ENCODE measurements at regions not wholly inside any gene's neighbourhood (a gene's known extent, or its start where the extent isn't known, plus 50 kb on each side); places are given as distances from the start of the nearest gene placed in this dataset.
"Not testable (repeated sequence)": the region's sequence is repeated elsewhere in the genome, so short reads cannot be mapped to it uniquely, and the experiment has no call there.

DNA sequence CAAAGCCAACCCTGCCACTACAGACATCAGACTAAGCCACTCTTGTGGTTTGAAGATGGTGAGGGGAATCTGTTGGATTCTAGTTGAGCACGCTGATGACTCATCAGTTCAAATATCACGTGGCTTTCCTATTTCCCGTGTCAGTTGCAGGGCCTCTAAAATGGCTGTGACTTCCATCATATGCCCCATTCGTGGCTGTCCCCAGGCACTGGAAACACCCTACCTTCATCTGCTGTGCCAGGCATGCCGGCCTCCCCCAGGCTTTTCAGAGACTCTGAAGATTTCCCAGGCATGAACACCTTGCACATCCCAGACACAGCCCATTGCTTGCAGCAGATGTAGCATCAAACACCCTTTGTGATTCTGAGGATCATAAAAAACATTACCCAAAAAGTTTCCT, 659.9 kb downstream of the UQCRFS1 start:
- DNase-seq: no peak

GRCh38 chr19:28549680-28550277, 663.2 kb downstream of the UQCRFS1 start:
- no peak for DNase-seq

GRCh38 chr19:28546148-28546685, 666.7 kb downstream of the UQCRFS1 start:
- DNase-seq: no peak

GRCh38 chr19:28545397-28545796, 667.6 kb downstream of the UQCRFS1 start:
- not testable (repeated sequence) for DNase-seq

DNA sequence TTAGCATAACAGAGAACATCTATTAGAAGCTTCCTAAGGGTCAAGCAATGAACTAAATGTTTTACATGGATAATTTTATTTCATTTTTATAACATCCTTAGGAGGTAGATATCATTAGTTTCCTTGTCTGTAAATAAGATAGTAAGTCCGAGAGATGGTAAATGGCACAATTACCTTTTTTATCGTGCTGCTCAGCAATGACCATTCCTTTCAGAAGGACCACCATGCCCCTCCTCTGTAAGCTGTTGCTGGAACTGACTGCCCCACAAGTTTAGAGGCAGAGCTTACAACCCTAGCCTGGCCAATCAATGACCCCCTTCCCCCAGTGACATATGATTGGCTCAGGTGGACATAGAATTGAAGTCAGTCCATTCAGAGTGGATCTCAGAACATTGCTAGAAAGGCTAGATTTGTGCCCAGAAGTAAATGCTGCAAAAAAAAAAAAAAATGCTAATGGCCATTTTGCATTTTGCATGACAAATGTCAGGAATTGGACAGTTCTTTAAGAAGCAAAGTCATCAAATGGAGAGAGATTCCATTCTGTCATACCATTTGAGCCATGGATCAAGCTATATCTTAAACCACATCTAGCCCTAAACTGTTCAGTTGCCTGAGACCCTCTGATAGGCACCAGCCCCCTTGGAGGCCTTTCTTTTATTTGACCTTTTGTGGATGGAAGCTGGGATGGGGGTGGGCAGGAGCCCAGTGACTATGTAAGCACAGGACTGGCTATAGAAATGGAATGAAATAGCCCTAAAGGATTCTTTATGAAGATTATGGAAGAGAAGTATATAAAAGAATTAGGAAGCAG, 668.3 kb downstream of the UQCRFS1 start:
- DNase-seq: no peak

GRCh38 chr19:28543244-28543776, 669.6 kb downstream of the UQCRFS1 start:
- no peak for DNase-seq

DNA sequence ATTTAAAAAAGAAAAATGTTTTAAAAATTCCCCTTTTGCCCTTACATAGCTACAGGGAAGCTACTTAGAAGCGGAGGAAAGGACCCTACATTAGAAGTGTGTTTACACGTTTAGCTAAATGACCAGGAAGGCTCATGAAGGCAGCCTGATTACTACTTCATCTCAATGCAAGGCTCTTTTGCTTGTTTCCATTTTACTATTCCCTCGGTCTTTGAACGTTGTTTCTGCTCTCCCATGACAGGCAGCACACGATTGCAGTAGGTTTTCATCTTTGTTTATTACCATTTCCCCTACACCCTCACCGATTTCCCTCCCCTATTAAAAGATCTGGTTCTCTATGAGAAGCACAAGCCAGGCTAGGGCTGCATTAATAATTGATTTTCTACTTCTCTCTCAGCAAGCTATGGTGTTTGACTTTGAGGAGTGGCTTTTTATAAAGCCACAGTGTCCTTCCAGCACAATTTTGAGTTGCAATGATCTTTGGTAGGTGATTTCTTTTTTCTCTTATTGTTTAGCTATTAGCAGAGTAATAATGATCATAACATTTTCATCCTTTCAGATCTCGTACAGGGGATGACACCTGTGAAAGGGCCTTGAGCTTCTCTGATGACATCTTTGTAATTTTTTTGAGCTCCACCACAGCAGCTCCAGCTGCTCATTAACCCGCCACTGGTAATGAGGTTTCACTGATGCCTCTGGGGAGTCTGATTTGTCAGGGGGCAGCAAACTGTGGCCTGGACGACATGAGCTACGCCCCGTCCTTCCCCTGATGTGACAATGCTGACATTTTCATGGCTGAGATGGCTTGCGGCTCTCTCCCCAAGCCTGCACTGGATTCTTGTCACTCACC, 670.3 kb downstream of the UQCRFS1 start:
- no peak for DNase-seq

DNA sequence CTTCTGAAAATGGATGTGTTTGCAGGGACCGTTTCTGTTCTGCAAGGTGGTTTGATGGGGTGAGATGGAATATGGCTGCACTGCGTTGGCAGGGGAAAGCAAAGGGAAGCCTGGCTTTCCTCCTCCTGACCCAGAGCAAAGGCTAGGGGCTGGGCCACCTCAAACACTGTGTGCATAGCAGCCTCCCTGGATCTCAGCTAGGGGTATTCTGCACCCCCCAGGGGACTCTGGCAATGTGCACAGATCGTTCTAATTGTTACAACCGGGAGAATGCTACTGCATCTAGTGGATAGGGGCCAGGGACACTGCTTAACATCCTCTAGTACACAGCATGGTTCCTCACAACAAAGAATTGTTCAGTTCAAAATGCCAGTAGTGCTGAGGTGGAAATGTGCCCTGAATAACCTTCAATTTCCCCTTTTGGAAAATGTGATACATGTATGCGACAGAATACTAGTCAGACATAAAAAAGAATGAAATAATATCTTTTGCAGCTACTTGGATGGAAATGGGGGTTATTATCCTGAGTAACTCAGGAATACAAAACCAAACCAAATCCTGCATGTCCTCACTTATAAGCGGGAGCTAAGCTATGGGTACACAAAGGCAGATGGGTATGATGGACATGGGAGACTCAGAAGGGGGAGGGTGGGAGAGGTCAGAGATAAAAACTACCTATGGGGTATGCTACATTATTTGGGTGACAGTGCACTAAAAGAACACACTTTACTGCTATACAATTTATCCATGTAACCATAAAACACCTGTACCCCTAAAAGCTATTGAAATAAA, 671.2 kb downstream of the UQCRFS1 start:
- no peak for DNase-seq

- no peak for DNase-seq
Observed at GRCh38 chr19:28541029-28541428, 671.9 kb downstream of the UQCRFS1 start.

DNA sequence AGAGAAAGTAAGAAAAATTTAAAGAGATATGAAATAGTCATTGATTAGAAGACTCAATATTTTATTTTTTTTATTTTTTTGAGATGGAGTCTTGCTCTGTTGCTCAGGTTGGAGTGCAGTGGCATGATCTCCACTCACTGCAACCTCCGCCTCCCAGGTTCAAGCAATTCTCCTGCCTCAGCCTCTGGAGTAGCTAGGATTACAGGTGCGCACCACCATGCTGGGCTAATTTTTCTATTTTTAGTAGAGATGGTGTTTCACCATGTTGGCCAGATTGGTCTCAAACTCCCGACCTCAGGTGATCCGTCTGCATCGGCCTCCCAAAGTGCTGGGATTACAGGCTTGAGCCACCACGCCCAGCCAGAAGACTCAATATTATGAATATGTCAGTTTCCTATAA, 672.6 kb downstream of the UQCRFS1 start:
- not testable (repeated sequence) for DNase-seq

GRCh38 chr19:28539759-28540158, 673.2 kb downstream of the UQCRFS1 start:
- no peak for DNase-seq

DNA sequence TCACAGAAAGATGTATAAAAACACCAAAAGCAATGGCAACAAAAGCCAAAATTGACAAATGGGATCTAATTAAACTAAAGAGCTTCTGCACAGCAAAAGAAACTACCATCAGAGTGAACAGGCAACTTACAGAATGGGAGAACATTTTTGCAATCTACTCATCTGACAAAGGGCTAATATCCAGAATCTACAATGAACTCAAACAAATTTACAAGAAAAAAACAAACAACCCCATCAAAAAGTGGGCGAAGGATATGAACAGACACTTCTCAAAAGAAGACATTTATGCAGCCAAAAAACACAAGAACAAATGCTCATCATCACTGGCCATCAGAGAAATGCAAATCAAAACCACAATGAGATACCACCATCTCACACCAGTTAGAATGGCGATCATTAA, 674.4 kb downstream of the UQCRFS1 start:
- DNase-seq: not testable (repeated sequence)

- DNase-seq: no peak
Observed at GRCh38 chr19:28537896-28538295, 675.1 kb downstream of the UQCRFS1 start.

DNA sequence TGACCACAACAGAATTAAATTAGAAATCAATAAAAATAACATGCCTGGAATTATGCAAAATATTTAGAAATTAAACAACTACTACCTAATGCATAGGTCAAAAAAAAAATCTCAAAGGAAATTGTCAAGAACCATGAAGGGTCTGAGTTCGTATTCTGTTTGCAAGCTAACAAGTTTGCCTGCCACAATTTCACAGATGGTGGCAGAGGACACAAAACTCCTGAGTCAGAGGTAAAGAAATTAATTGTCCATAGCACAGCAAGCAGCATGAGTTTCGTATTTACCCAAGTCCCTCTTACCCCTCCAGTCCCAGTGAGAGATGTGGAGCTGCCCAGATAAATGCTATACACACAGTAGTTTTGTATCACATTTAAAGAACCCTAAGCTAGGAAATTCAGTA, 675.9 kb downstream of the UQCRFS1 start:
- no peak for DNase-seq

DNA sequence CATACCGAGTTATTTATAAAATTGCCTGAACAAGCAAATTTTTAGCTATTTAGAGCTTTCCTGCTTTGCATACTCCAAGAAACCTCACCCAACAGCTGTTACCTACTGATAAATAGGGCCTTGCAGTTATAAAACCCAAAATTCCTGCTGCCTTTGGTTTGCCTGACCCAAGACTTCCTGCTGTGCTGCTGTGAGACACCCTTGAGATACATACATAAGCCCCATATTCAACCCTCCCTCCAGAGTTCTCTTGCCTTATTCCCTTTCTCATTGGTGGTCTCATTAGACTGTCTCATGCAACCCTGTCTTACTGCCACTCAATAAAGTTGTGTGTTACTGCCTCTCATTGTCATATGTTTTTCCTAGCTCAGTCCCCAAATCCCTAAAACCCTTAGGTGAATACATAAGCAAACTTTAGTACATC, 677.6 kb downstream of the UQCRFS1 start:
- DNase-seq: no peak

DNA sequence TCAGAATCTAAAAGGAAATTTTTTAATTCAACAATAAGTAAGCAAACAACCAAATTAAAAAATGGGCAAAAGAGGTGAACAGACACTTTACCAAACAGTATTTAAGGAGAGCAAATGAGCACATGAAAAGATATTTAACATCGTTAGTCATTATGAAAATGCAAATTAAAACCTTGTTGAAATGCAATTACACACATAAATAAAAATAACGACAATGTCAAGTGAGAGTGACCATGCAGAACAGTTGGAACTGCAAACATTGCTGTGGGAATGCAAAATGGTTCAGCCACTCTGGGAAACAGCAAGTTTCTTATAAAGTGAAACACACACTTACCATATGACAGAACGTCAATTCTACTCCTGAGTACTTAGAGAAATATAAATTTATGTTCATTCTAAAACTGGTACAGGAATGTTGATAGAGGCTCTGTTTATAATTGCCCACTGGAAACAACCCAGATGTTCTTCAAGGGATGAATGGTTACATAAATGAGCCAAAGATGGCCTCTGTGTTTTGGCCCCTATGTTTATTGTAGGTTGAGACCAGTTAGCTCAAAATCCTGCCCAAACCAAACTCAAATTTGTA, 678.1 kb downstream of the UQCRFS1 start:
- no peak for DNase-seq

DNA sequence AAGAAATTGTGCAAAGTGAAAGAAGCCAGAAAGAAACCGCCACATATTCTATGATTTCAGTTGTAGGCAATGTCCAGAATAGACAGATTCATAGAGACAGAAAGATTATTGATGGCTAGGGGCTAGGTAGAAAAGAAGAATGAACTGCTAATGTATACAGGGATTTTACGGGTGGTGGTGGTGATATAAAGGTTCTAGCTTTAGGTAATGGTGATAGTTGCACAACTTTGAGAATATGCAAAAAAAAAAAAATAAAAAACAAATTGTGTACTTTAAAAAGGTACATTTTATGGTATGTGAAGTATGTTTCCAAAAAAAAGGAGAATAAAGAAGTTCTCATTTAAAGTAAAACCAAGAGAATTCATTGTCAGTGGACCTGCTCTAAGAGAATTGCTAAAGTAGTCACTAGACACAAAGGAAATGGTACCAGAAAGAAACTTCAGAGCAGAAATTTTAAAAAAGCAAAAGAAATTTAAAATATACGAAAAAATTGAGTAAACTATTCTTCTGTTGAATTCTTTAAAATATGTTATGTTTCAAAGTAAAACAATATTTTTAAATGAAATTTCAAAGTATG, 680.1 kb downstream of the UQCRFS1 start:
- no peak for DNase-seq

DNA sequence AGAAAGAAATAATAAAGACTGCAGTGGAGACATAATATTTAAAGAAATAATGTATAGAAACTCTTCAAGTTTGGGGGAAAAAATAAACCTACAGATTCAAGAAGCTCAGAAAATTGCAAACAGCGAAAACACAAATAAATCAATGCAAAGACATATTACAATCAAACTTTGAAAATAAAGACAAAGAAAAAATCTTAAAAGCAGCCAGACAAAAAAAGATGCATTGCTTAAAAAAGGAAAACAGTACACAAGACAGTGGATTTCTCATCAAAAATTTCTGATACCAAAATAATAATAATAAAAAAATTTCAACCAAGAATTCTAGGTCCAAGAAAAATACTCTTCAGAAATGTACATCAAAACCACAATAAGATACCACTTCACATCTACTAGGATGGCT, 681.0 kb downstream of the UQCRFS1 start:
- DNase-seq: no peak

DNA sequence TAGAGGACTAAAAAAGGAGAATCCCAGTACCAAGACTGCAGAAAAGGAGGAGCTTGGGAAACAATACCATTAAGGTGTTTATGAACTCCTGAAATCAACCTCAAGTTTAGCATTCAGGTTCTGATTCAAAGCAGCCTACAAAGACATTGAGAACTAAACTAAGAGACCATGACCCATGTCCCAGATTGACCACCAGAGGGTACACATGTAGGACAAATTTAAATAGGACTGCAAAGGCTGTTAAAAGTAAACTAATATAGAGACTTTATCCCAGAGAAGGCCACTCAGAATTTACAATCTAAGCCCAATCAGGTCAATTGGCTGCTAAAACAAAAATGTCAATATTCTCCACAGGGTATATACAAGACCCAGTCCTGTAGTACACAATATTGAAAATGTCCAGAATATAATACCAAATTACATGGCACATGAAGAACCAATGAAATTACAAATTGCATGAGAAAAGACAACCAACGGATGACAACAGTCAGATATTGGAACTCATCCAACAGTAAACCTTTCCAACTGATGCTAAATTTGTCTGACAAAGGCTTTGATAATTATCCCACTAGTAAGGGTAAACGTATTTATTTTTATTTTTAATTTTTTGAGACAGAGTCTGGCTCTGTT, 682.4 kb downstream of the UQCRFS1 start:
- no peak for DNase-seq

DNA sequence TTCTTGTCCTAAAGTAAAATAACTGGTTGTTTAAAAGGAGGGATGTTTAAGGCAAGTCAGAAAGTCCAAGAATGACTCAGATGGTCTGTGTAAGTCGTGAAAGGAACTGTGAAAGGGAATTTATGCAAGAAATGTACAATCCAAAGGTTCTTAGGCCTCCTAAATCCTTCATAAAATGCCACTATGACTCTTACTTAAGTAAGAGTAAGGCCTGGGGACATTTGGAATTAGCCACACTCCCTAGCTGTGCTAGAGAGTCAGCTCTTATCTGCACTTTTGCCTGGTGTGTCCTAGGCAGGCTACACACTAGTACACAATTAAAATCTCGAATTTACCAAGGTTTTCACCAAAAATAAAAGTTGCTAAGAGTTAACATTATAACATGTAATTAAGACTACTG, 686.9 kb downstream of the UQCRFS1 start:
- DNase-seq: no peak

- no peak for DNase-seq
Observed at GRCh38 chr19:28523619-28524018, 689.3 kb downstream of the UQCRFS1 start.
